ENCODE measurements at regions not wholly inside any gene's neighbourhood (a gene's known extent, or its start where the extent isn't known, plus 50 kb on each side); places are given as distances from the start of the nearest gene placed in this dataset.
A peak's percentile ranks its signal among the peaks of the same experiment; 100 is the strongest.
"Not testable (repeated sequence)": the region's sequence is repeated elsewhere in the genome, so short reads cannot be mapped to it uniquely, and the experiment has no call there.

DNA sequence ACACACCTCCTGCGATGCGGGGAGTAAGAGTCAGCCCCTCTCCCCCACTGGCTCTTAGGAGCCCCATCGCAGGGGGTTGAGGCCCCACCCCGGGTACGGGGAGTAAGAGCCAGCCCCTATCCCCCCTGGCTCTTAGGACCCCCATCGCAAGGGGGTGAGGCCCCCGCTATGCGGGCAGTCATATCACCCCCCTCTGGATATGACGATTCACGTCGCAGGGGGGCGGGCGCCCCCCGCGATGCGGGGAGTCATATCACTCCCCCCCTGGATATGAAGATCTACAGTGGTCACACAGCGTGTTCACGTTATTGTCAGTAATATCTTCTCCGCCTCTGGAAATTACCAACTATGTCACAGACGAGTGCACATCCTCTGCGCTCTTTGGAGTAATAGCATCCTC is 61.1 kb downstream of the DEFB131A start:
- not testable (repeated sequence) for DNase-seq

GRCh38 chr4:9506672-9507071 is 62.5 kb downstream of the DEFB131A start:
- not testable (repeated sequence) for DNase-seq

DNA sequence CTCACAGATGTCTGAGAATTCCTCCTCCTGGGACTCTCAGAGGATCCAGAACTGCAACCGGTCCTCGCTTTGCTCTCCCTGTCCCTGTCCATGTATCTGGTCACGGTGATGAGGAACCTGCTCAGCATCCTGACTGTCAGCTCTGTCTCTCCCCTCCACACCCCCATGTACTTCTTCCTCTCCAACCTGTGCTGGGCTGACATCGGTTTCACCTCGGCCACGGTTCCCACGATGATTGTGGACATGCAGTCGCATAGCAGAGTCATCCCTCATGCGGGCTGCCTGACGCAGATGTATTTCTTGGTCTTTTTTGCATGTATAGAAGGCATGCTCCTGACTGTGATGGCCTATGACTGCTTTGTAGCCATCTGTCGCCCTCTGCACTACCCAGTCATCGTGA is 68.7 kb downstream of the DEFB131A start:
- not testable (repeated sequence) for DNase-seq

DNA sequence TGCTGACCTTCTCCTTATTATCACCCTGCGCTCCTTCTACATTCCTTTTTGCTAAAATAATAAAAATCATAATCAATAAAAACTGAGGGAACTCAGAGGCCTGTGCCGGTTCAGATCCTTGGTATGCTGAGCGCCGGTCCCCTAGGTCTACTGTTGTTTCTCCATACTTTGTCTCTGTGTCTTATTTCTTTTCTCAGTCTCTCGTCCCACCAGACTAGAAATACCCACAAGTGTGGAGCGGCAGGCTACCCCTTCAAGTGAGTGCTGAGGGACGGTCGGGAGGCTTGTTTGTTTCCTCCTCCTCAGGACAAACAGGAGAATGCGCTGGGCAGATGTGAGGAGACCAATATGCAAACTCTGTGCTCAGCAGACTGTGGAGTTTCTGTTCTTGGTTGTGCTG is 75.4 kb downstream of the DEFB131A start:
- not testable (repeated sequence) for DNase-seq

- DNase-seq, result not testable (repeated sequence)
Measured at GRCh38 chr4:9522903-9523302, 78.7 kb downstream of the DEFB131A start.

GRCh38 chr4:9524406-9524805 is 80.2 kb downstream of the DEFB131A start:
- not testable (repeated sequence) for DNase-seq

DNA sequence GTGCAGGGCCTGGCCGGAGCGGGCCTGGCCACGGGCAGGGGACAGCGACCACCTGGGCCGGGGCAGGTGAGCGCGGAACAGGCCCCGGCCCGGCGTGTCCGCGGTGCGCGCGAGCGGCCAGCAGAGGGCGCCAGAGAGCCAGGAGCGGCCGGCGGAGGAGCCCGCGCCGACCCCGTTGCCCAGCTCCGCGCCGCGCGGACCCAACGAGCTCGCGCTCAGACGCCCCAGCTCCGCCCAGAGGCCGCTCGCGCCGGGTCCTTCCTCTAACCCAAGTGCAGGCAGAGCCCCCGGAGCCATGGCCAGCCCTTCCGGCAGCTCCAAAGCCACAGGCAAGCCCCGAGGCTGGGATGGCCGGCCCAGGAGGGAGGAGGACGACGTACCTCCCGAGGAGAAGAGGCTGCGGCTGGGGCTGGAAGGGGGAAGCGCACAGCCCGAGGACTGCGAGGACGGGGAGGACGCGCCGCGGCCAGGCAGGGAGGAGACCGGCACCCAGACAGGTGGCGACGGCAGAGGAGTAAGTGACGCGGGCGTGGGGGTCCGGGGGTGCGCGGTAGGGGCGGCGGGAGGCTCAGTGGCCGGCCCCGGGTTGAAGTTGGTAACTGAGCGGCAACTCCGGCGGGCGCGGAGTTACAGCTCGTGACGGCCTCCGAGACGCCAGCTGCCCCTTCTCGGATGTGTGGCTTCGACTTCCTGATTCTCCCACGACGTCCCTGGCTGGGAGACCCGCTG is 88.1 kb downstream of the DEFB131A start:
- DNase-seq, result peak; percentile 73

DNA sequence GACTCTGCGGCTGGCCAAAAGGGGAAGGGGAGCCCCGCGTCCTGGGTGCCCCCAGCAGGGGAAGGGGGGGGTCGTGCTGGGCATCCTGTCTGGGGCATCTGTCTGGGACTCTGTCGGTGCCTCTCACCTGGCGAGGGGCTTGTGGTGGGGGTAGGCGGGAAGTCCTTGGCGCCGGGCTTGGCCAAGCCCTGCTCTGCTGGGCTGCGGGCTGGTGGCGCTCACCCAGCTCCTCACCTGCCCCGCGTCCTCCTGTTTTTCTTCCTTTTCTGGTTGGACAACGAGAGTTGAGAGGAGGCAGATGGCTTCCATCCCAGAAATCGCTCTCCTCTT is 88.6 kb downstream of the DEFB131A start:
- DNase-seq, result not testable (repeated sequence)

GRCh38 chr4:9537101-9537500 is 92.9 kb downstream of the DEFB131A start:
- not testable (repeated sequence) for DNase-seq

GRCh38 chr4:9539939-9540520 is 95.8 kb downstream of the DEFB131A start:
- not testable (repeated sequence) for DNase-seq

GRCh38 chr4:9541388-9541915 is 97.2 kb downstream of the DEFB131A start:
- not testable (repeated sequence) for DNase-seq

GRCh38 chr4:9544851-9545250 is 100.6 kb downstream of the DEFB131A start:
- DNase-seq, result not testable (repeated sequence)

DNA sequence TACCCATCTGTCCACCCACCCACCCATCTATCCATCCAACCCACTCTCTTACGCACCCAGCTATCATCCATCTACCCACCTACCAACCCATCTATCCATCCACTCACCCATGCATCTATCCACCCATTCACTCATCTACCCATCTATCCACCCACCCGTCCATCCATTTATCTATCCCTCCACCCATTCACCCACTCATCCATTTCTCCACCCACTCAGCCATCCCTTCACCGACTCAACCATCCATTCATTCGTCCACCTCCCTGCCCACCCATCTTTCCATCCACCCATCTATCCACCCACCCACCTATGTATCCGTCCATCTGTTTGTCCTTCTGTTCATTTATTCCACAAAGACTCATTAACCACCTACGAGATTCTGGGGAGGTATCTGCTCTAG is 103.3 kb downstream of the DEFB131A start:
- not testable (repeated sequence) for DNase-seq

DNA sequence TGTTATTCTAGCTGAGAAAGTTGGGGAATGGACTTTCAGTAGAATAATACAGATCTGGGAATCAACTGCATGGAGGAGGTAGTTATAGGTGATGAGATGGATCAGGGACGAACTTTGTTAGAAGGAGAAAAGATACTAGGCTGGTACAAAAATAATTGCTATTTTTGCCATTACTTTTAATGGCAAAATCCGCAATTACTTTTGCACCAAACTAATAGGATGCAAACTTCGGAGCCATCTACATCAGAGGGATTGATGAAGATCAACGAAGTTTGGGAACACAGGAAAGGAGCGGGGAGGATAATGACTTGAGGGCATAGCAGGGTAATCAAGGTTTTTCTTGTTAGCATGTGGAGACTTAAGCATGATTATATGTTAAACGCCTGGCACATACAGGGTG is 111.9 kb downstream of the DEFB131A start:
- DNase-seq, result not testable (repeated sequence)

- DNase-seq, result not testable (repeated sequence)
Measured at GRCh38 chr4:9577869-9578268, 133.7 kb downstream of the DEFB131A start.

DNA sequence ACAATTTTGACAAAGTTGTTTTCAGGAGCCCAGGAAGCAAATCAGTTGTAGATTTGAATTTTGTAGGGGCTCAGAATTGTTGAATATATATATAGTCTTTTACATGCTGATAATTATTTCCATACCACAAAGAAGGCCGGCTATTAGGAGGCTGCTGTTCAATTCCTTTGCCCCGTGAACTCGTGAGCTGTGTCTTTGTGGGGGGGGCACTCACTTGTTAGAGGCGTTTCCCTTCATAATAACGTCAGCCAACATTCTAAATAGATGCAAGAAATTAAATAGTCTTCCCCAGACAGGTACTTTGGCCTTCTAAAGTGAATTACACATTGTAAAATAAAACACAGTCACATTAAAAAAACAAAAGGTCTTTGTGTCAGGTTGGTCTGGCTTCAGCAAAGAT is 138.7 kb downstream of the DEFB131A start:
- not testable (repeated sequence) for DNase-seq

GRCh38 chr4:9592010-9592409 is 147.8 kb downstream of the DEFB131A start:
- DNase-seq, result no peak

- DNase-seq, result no peak
Measured at GRCh38 chr4:9594948-9595347, 150.7 kb downstream of the DEFB131A start.

DNA sequence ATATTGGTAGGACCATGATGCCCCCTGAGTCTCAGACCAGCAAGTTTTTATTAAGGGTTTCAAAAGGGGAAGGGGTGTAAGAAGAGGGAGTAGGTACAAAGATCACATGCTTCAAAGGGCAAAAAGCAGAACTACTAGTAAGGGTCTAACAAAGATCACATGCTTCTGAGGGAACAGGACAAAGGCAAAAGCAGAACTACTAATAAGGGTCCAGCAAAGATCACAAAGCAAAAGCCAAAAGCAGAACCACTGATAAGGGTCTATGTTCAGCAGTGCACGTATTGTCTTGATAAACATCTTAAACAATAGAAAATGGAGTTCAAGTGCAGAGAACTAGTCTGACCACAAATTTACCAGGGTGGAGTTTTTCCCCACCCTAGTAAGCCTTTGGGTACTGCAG is 151.3 kb downstream of the DEFB131A start:
- not testable (repeated sequence) for DNase-seq

- no peak for DNase-seq
Measured at GRCh38 chr4:9599266-9599665, 155.1 kb downstream of the DEFB131A start.

DNA sequence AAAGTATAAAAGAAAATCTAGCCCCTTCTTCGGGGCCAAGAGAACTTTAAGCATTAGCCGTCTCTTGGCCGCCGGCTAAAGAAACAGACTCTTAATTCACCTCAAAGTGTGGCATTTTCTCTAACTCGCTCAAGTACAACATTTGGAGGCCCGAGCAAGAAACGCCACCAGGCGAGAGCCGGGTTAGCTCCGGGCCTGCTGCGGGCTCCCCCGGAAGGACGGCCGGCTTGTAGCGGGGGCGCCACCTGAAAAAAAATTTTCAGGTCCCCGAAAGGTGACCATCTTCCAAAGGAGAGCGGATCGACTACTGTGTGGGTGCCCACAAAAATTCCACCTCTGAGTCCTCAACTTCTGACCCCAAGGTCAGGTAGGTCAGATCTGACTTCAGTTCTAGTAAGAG is 156.0 kb downstream of the DEFB131A start:
- DNase-seq, result no peak

DNA sequence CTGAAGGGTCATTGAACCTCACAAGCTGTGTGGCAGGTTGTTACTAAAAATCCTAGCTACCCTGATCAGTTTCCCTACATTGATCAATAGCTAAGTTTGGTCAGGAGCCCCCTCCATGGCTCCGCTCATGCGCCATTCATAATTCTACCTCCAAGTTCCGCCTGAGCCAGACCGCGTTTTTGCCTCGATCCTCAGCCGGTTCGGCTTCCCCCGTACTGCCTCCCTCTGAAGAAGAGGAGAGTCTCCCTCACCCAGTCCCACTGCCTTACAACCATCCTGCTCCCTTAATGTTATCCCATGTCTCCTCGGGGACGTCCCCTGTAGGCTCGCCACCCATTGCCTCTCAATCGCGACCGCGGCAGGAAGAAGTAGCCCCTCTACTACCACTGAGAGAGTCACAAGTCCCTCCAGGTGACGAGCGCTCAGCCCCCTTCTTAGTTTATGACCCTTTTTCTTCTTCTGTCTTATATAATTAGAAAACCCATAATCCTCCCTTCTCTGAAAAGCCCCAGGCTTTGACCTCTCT is 158.2 kb downstream of the DEFB131A start:
- no peak for DNase-seq

DNA sequence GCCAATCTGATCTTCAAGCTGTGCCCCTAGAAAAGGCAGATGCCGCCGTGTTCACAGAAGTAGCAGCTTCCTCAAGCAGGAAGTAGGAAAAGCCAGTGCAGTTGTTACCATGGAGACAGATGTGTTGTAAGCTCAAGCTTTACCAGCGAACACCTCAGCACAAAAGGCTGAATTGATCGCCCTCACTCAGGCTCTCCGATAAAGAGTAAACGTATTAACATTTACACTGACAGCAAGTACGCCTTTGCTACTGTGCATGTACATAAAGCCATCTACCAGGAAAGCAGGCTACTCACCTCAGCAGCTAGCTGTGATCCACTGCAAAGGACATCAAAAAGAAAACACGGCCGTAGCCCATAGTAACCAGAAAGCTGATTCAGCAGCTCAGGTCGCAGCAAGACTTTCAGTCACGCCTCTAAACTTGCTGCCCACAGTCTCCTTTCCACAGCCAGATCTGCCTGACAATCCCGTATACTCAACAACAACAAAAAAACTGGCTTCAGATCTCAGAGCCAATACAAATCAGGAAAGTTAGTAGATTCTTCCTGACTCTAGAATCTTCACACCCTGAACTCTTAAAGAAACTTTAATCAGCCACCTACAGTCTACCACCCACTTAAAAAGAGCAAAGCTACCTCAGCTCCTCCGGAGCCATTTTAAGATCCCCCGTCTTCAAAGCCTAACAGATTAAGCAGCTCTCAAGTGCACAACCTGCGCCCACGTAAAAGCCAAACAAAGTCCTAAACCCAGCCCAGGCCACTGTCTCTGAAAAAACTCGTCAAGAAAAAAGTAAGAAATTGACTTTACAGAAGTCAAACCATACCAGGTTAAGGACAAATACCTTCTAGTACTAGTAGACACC is 160.0 kb downstream of the DEFB131A start:
- DNase-seq, result peak; percentile 45
